Retina (tissue), 1 donor: ENCODE measurements at regions not wholly inside any gene's neighbourhood (a gene's known extent, or its start where the extent isn't known, plus 50 kb on each side); places are given as distances from the start of the nearest gene placed in this dataset.
"Not testable (repeated sequence)": the region's sequence is repeated elsewhere in the genome, so short reads cannot be mapped to it uniquely, and the experiment has no call there.

Experiments
- DNase-seq: peaks from one replicate; pipeline ENCODE4 v3.0.0-alpha.2; 2016

- DNase-seq: no peak
These were observed 211.1 kb upstream of the XIST start for GRCh38 chrX:74063426-74064155.

- no peak for DNase-seq
These were observed 209.4 kb upstream of the XIST start for GRCh38 chrX:74061879-74062278.

- no peak for DNase-seq
These were observed 196.6 kb upstream of the XIST start for GRCh38 chrX:74049126-74049525.

- DNase-seq: not testable (repeated sequence)
These were observed 181.6 kb upstream of the XIST start for GRCh38 chrX:74034066-74034465.

- not testable (repeated sequence) for DNase-seq
These were observed 179.0 kb upstream of the XIST start for GRCh38 chrX:74031527-74031926.

GRCh38 chrX:74030766-74031165, 178.3 kb upstream of the XIST start:
- DNase-seq: not testable (repeated sequence)

- DNase-seq: not testable (repeated sequence)
These were observed 172.6 kb upstream of the XIST start for GRCh38 chrX:74025145-74025544.

- DNase-seq: no peak
These were observed 170.7 kb upstream of the XIST start for GRCh38 chrX:74023203-74023602.

- DNase-seq: no peak
These were observed 165.7 kb upstream of the XIST start for GRCh38 chrX:74018253-74018652.

- peak; percentile 74 for DNase-seq
These were observed 163.0 kb upstream of the XIST start for GRCh38 chrX:74015379-74016019.

GRCh38 chrX:74009041-74009440, 156.5 kb upstream of the XIST start:
- no peak for DNase-seq

- no peak for DNase-seq
These were observed 139.5 kb upstream of the XIST start for GRCh38 chrX:73992019-73992418.

- DNase-seq: no peak
These were observed 134.7 kb upstream of the XIST start for GRCh38 chrX:73987166-73987565.

- no peak for DNase-seq
These were observed 127.1 kb upstream of the XIST start for GRCh38 chrX:73979551-73980131.

GRCh38 chrX:73977542-73978169, 125.1 kb upstream of the XIST start:
- DNase-seq: no peak

- not testable (repeated sequence) for DNase-seq
These were observed 114.9 kb upstream of the XIST start for GRCh38 chrX:73967461-73967860.

GRCh38 chrX:73965833-73966232, 113.3 kb upstream of the XIST start:
- no peak for DNase-seq

GRCh38 chrX:73964579-73964978, 112.1 kb upstream of the XIST start:
- DNase-seq: no peak

- no peak for DNase-seq
These were observed 111.2 kb upstream of the XIST start for GRCh38 chrX:73963682-73964081.

- no peak for DNase-seq
These were observed 110.4 kb upstream of the XIST start for GRCh38 chrX:73962948-73963347.

- DNase-seq: not testable (repeated sequence)
These were observed 109.4 kb upstream of the XIST start for GRCh38 chrX:73961867-73962266.

GRCh38 chrX:73944563-73944908, 92.0 kb upstream of the XIST start:
- no peak for DNase-seq

GRCh38 chrX:73943693-73944562, 91.4 kb upstream of the XIST start:
- DNase-seq: peak; percentile 97
